ENCODE measurements at regions not wholly inside any gene's neighbourhood (a gene's known extent, or its start where the extent isn't known, plus 50 kb on each side); places are given as distances from the start of the nearest gene placed in this dataset.

DNA sequence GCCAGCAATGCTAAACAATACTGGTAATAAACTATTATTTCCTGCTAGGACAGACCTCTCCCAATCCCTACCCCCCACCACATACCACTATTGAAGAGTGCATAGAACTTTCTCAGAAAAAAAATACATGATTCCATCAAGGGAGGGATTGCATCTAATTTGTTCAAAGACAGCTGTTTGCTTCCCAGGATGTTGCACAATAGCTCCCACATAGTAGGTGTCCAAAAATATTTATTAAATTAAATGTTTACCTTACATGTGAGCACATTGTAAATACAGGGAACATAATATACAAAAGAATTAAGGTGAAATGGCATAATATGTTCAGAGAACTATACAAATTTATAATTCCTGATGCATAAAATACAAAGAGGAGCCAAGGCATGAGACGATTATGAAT is 1111.8 kb upstream of the LCORL start:
- TF ChIP-seq, protein P1, sequence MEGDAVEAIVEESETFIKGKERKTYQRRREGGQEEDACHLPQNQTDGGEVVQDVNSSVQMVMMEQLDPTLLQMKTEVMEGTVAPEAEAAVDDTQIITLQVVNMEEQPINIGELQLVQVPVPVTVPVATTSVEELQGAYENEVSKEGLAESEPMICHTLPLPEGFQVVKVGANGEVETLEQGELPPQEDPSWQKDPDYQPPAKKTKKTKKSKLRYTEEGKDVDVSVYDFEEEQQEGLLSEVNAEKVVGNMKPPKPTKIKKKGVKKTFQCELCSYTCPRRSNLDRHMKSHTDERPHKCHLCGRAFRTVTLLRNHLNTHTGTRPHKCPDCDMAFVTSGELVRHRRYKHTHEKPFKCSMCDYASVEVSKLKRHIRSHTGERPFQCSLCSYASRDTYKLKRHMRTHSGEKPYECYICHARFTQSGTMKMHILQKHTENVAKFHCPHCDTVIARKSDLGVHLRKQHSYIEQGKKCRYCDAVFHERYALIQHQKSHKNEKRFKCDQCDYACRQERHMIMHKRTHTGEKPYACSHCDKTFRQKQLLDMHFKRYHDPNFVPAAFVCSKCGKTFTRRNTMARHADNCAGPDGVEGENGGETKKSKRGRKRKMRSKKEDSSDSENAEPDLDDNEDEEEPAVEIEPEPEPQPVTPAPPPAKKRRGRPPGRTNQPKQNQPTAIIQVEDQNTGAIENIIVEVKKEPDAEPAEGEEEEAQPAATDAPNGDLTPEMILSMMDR (IDR thresholded peaks at IDR 0.05) = no peak
- no peak for TF ChIP-seq POLR2A (IDR thresholded peaks at IDR 0.05)

Measured in heart left ventricle (tissue), 13 donors.